ENCODE measurements at regions not wholly inside any gene's neighbourhood (a gene's known extent, or its start where the extent isn't known, plus 50 kb on each side); places are given as distances from the start of the nearest gene placed in this dataset.

GRCh38 chr9:129276486-129277230 is 98.6 kb upstream of the IER5L start:
- H3K9me3 ChIP-seq (ENCODE audit: low read depth): no peaks in the 10 kb centered on the region
- no peak for DNase-seq
- no peaks in the 10 kb centered on the region for H3K36me3 ChIP-seq (ENCODE audit: low read depth)
- no peaks in the 10 kb centered on the region for H3F3A ChIP-seq (ENCODE audit: insufficient read depth)
- H4K20me1 ChIP-seq (ENCODE audit: insufficient read depth): no peaks in the 10 kb centered on the region
- in situ Hi-C loops (cut with MboI): no loop called here
- H3K9me2 ChIP-seq (ENCODE audit: insufficient read depth): no peaks in the 10 kb centered on the region
- no peaks in the 10 kb centered on the region for H3K27me3 ChIP-seq (replicated peaks; ENCODE audit: insufficient read depth)
- 89% methylated on average over 16 of the region's 16 CpGs for WGBS, 2 experiments (ENCODE audit: low coverage in 1 of 2, low lambda C conversion rate in 2 of 2, missing lambda C conversion rate in 2 of 2)
- TF ChIP-seq EZH2 (IDR thresholded peaks at IDR 0.05; ENCODE audit: insufficient read depth, poor library complexity, severe bottlenecking): no peak
- no peak for TF ChIP-seq EZH2phosphoT487 (IDR thresholded peaks at IDR 0.05; ENCODE audit: insufficient read depth, low read depth)
- H3K79me2 ChIP-seq (ENCODE audit: insufficient read depth): no peaks in the 10 kb centered on the region
- H3K4me1 ChIP-seq (ENCODE audit: insufficient read depth): 0 out of 2 replicates have a peak, but pooled peaks cover 8% of the 10 kb centered on the region
- H2AFZ ChIP-seq: no peak overlapping the region
- no peak overlapping the region for H3K9ac ChIP-seq
- H3K4me3 ChIP-seq: no peak overlapping the region
- no peak overlapping the region for H3K4me2 ChIP-seq (ENCODE audit: unreplicated experiment)
- no peak overlapping the region for H3K27ac ChIP-seq

GRCh38 chr9:129275626-129276247 is 97.7 kb upstream of the IER5L start:
- no peaks in the 10 kb centered on the region for H4K20me1 ChIP-seq (ENCODE audit: insufficient read depth)
- no peaks in the 10 kb centered on the region for H3K36me3 ChIP-seq (ENCODE audit: low read depth)
- H3K9me3 ChIP-seq (ENCODE audit: low read depth): no peaks in the 10 kb centered on the region
- TF ChIP-seq EZH2 (IDR thresholded peaks at IDR 0.05; ENCODE audit: insufficient read depth, poor library complexity, severe bottlenecking) (no peak), EZH2phosphoT487 (IDR thresholded peaks at IDR 0.05; ENCODE audit: insufficient read depth, low read depth) (no peak)
- in situ Hi-C loops (cut with MboI): no loop called here
- H3F3A ChIP-seq (ENCODE audit: insufficient read depth): no peaks in the 10 kb centered on the region
- no peaks in the 10 kb centered on the region for H3K9me2 ChIP-seq (ENCODE audit: insufficient read depth)
- DNase-seq: peak; percentile 11
- H3K27ac ChIP-seq: no peak overlapping the region
- H3K79me2 ChIP-seq (ENCODE audit: insufficient read depth): no peaks in the 10 kb centered on the region
- H2AFZ ChIP-seq: no peak overlapping the region
- H3K4me1 ChIP-seq (ENCODE audit: insufficient read depth): peaks cover 14% of the 10 kb centered on the region
- H3K4me2 ChIP-seq (ENCODE audit: unreplicated experiment): no peak overlapping the region
- no peak overlapping the region for H3K4me3 ChIP-seq
- 63 to 75% methylated on average over 8 to 10 of the region's 10 CpGs for WGBS, 2 experiments (ENCODE audit: low coverage in 1 of 2, low lambda C conversion rate in 2 of 2, missing lambda C conversion rate in 2 of 2)
- no peak overlapping the region for H3K9ac ChIP-seq
- no peaks in the 10 kb centered on the region for H3K27me3 ChIP-seq (replicated peaks; ENCODE audit: insufficient read depth)

- Histone ChIP-seq H3K36me3 (ENCODE audit: low read depth) (no peaks in the 10 kb centered on the region), H3K27ac (no peak overlapping the region), H3K4me3 (no peak overlapping the region), H3F3A (ENCODE audit: insufficient read depth) (no peaks in the 10 kb centered on the region), H4K20me1 (ENCODE audit: insufficient read depth) (no peaks in the 10 kb centered on the region), H3K4me2 (ENCODE audit: unreplicated experiment) (no peak overlapping the region), H3K9me3 (ENCODE audit: low read depth) (no peaks in the 10 kb centered on the region), H3K4me1 (ENCODE audit: insufficient read depth) (peaks cover 14% of the 10 kb centered on the region), H3K9me2 (ENCODE audit: insufficient read depth) (no peaks in the 10 kb centered on the region), H3K79me2 (ENCODE audit: insufficient read depth) (no peaks in the 10 kb centered on the region), H3K27me3 (replicated peaks; ENCODE audit: insufficient read depth) (no peaks in the 10 kb centered on the region), H3K9ac (no peak overlapping the region), H2AFZ (no peak overlapping the region)
- in situ Hi-C loops (cut with MboI): no loop called here
- 82 to 84% methylated on average over 18 to 19 of the region's 19 CpGs for WGBS, 2 experiments (ENCODE audit: low coverage in 1 of 2, low lambda C conversion rate in 2 of 2, missing lambda C conversion rate in 2 of 2)
- DNase-seq: no peak
- TF ChIP-seq EZH2phosphoT487 (IDR thresholded peaks at IDR 0.05; ENCODE audit: insufficient read depth, low read depth): no peak
- TF ChIP-seq EZH2 (IDR thresholded peaks at IDR 0.05; ENCODE audit: insufficient read depth, poor library complexity, severe bottlenecking): no peak
Observed at GRCh38 chr9:129273941-129274684, 96.1 kb upstream of the IER5L start.

- Histone ChIP-seq H3K4me2 (ENCODE audit: unreplicated experiment) (no peak overlapping the region), H3F3A (ENCODE audit: insufficient read depth) (no peaks in the 10 kb centered on the region), H3K27me3 (replicated peaks; ENCODE audit: insufficient read depth) (no peaks in the 10 kb centered on the region), H2AFZ (no peak overlapping the region), H4K20me1 (ENCODE audit: insufficient read depth) (no peaks in the 10 kb centered on the region), H3K4me1 (ENCODE audit: insufficient read depth) (peaks cover 11% of the 10 kb centered on the region), H3K9me2 (ENCODE audit: insufficient read depth) (no peaks in the 10 kb centered on the region), H3K27ac (no peak overlapping the region), H3K9ac (no peak overlapping the region), H3K4me3 (no peak overlapping the region), H3K79me2 (ENCODE audit: insufficient read depth) (no peaks in the 10 kb centered on the region), H3K9me3 (ENCODE audit: low read depth) (no peaks in the 10 kb centered on the region), H3K36me3 (ENCODE audit: low read depth) (no peaks in the 10 kb centered on the region)
- in situ Hi-C loops (cut with MboI): no loop called here
- TF ChIP-seq EZH2 (IDR thresholded peaks at IDR 0.05; ENCODE audit: insufficient read depth, poor library complexity, severe bottlenecking): no peak
- TF ChIP-seq EZH2phosphoT487 (IDR thresholded peaks at IDR 0.05; ENCODE audit: insufficient read depth, low read depth): no peak
- 90 to 94% methylated on average over 14 of the region's 14 CpGs for WGBS, 2 experiments (ENCODE audit: low coverage in 1 of 2, low lambda C conversion rate in 2 of 2, missing lambda C conversion rate in 2 of 2)
- DNase-seq: no peak
Observed at GRCh38 chr9:129273136-129273895, 95.3 kb upstream of the IER5L start.

Data from GM23248 (cell line).